ENCODE measurements at regions not wholly inside any gene's neighbourhood (a gene's known extent, or its start where the extent isn't known, plus 50 kb on each side); places are given as distances from the start of the nearest gene placed in this dataset.

GRCh38 chr6:170459451-170459850 is 93.7 kb downstream of the PSMB1 start:
- TF ChIP-seq, protein P1, sequence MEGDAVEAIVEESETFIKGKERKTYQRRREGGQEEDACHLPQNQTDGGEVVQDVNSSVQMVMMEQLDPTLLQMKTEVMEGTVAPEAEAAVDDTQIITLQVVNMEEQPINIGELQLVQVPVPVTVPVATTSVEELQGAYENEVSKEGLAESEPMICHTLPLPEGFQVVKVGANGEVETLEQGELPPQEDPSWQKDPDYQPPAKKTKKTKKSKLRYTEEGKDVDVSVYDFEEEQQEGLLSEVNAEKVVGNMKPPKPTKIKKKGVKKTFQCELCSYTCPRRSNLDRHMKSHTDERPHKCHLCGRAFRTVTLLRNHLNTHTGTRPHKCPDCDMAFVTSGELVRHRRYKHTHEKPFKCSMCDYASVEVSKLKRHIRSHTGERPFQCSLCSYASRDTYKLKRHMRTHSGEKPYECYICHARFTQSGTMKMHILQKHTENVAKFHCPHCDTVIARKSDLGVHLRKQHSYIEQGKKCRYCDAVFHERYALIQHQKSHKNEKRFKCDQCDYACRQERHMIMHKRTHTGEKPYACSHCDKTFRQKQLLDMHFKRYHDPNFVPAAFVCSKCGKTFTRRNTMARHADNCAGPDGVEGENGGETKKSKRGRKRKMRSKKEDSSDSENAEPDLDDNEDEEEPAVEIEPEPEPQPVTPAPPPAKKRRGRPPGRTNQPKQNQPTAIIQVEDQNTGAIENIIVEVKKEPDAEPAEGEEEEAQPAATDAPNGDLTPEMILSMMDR (IDR thresholded peaks at IDR 0.05; ENCODE audit: insufficient read depth, low read length), result no peak
- TF ChIP-seq GABPA (IDR thresholded peaks at IDR 0.05; ENCODE audit: low read depth) (no peak), POLR2AphosphoS5 (IDR thresholded peaks at IDR 0.05; ENCODE audit: low read depth) (no peak), SPI1 (IDR thresholded peaks at IDR 0.05; ENCODE audit: borderline replicate concordance, low read depth) (no peak)
- TF ChIP-seq, protein P2, sequence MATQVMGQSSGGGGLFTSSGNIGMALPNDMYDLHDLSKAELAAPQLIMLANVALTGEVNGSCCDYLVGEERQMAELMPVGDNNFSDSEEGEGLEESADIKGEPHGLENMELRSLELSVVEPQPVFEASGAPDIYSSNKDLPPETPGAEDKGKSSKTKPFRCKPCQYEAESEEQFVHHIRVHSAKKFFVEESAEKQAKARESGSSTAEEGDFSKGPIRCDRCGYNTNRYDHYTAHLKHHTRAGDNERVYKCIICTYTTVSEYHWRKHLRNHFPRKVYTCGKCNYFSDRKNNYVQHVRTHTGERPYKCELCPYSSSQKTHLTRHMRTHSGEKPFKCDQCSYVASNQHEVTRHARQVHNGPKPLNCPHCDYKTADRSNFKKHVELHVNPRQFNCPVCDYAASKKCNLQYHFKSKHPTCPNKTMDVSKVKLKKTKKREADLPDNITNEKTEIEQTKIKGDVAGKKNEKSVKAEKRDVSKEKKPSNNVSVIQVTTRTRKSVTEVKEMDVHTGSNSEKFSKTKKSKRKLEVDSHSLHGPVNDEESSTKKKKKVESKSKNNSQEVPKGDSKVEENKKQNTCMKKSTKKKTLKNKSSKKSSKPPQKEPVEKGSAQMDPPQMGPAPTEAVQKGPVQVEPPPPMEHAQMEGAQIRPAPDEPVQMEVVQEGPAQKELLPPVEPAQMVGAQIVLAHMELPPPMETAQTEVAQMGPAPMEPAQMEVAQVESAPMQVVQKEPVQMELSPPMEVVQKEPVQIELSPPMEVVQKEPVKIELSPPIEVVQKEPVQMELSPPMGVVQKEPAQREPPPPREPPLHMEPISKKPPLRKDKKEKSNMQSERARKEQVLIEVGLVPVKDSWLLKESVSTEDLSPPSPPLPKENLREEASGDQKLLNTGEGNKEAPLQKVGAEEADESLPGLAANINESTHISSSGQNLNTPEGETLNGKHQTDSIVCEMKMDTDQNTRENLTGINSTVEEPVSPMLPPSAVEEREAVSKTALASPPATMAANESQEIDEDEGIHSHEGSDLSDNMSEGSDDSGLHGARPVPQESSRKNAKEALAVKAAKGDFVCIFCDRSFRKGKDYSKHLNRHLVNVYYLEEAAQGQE (IDR thresholded peaks at IDR 0.05; ENCODE audit: insufficient replicate concordance, low read depth), result no peak

Data from HL-60 (cell line).